Right lobe of liver (tissue), 6 donors: ENCODE measurements at regions not wholly inside any gene's neighbourhood (a gene's known extent, or its start where the extent isn't known, plus 50 kb on each side); places are given as distances from the start of the nearest gene placed in this dataset.

Experiments used
- ATAC-seq, 4 donors: fragments of 200-7000 bp; cut with Tn5 transposase; one replicate each; pipeline ENCODE4 v1.9.1; 2020; ENCODE audit warnings: mild to moderate bottlenecking in 4 of 4, moderate library complexity in 4 of 4
- DNase-seq, 3 donors: peaks; one replicate each; pipeline ENCODE4 v3.0.0-alpha.2; 2020
- H3K27ac ChIP-seq, 3 donors: fragments of 200-600 bp; one replicate each; pipeline ENCODE4 v1.8.0; 2022
- H3K27me3 ChIP-seq, 2 donors: fragments of 200-600 bp; one replicate each; pipeline ENCODE4 v1.8.0; 2022
- H3K36me3 ChIP-seq, 4 donors: fragments of 200-600 bp; sonication (generic) in 1 of 4; one replicate each; pipeline versions ENCODE4 v1.5.1 to v1.8.0; 2017 to 2022; ENCODE audit warnings: control low read depth in 1 of 4
- H3K4me1 ChIP-seq, 4 donors: fragments of 200-600 bp; sonication (generic) in 1 of 4; one replicate each; pipeline versions ENCODE4 v1.5.1 to v1.8.0; 2017 to 2022; ENCODE audit warnings: control low read depth in 1 of 4
- H3K4me3 ChIP-seq, 3 donors: fragments of 200-600 bp; one replicate each; pipeline ENCODE4 v1.8.0; 2022
- H3K9me3 ChIP-seq, 4 donors: fragments of 200-600 bp; sonication (generic) in 1 of 4; one replicate each; pipeline versions ENCODE4 v1.5.1 to v1.8.0; 2017 to 2022; ENCODE audit warnings: control low read depth in 1 of 4
- POLR2A ChIP-seq: fragments of 450-650 bp; IDR thresholded peaks from one replicate; pipeline ENCODE4 v1.6.1; 2017; ENCODE audit warnings: antibody characterized with exemption, mild to moderate bottlenecking
- WGBS: methylation state at CpG from one replicate; pipeline ENCODE4 v1.1.6; 2018; ENCODE audit warnings: low coverage, low lambda C conversion rate; ENCODE audit not compliant: insufficient coverage; ENCODE audit errors: missing lambda C conversion rate; 5-methylcytosine and 5-hydroxymethylcytosine counted together
- intact Hi-C, 2 donors: fragments of 100-400 bp; cut with DNase I; formaldehyde crosslinking; loops; one replicate each; pipeline versions ENCODE4 v1.11.2 to v1.14.1; 2022
- TF ChIP-seq, protein P1 (sequence below), 4 donors: fragments of 200-600 bp in 3 of 4; fragments of 450-650 bp in 1 of 4; IDR thresholded peaks; one replicate each; pipeline versions ENCODE4 v1.5.1 to v1.8.0; 2016 to 2022; ENCODE audit warnings: antibody characterized with exemption in 4 of 4, mild to moderate bottlenecking in 2 of 4
- donor health status: DM: no; HTN: yes; CAD: no.
- donor health status: DM: no; HTN: no; CAD: no.
- donor health status: DM: no; HTN: no; CAD: no.
- donor health status: DM: no; HTN: yes; CAD: no.
- donor health status: DM: no; HTN: yes; CAD: no.

- Histone ChIP-seq H3K36me3 (no peaks in the 10 kb centered on the region), H3K27me3 (peaks cover 6 to 11% of the 10 kb centered on the region in 2 donors), H3K27ac (no peak overlapping the region), H3K9me3 (no peaks in the 10 kb centered on the region), H3K4me3 (no peak overlapping the region), H3K4me1 (no peaks in the 10 kb centered on the region)
- TF ChIP-seq, protein P1, sequence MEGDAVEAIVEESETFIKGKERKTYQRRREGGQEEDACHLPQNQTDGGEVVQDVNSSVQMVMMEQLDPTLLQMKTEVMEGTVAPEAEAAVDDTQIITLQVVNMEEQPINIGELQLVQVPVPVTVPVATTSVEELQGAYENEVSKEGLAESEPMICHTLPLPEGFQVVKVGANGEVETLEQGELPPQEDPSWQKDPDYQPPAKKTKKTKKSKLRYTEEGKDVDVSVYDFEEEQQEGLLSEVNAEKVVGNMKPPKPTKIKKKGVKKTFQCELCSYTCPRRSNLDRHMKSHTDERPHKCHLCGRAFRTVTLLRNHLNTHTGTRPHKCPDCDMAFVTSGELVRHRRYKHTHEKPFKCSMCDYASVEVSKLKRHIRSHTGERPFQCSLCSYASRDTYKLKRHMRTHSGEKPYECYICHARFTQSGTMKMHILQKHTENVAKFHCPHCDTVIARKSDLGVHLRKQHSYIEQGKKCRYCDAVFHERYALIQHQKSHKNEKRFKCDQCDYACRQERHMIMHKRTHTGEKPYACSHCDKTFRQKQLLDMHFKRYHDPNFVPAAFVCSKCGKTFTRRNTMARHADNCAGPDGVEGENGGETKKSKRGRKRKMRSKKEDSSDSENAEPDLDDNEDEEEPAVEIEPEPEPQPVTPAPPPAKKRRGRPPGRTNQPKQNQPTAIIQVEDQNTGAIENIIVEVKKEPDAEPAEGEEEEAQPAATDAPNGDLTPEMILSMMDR (IDR thresholded peaks at IDR 0.05): no peak
- TF ChIP-seq POLR2A: no peak
- ATAC-seq (no peak), DNase-seq (peak in 1 of 3 donors; percentile 31)
- WGBS: 54% methylated on average over 9 of the region's 16 CpGs
- intact Hi-C loops: no loop called here
Measured at GRCh38 chr5:1641041-1641440, 117.3 kb upstream of the LPCAT1 start.

DNA sequence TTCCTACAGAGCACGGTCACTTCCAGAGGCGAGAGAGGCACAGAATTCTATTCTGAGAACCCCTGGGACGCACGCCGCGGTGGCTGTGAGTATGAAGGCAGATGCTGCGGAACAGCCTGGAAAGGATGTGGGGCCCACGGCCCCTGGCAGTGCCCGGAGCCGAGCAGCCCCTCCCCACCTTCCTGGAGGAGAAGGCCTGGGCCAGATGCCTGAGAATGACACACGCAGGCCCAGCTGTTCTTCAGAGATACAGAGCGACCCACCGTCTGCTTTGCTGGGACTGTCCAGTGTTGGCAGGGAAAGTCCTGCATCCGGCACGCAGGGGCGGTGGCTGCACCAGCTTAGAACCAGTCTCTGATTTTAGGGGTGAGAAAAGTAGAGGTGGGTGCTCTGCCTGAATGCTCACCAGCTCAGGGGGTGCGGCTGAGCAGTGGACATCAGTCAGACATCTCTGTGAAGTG, 116.7 kb upstream of the LPCAT1 start:
- Histone ChIP-seq H3K9me3 (no peaks in the 10 kb centered on the region), H3K36me3 (no peaks in the 10 kb centered on the region), H3K4me1 (no peaks in the 10 kb centered on the region), H3K27me3 (peaks cover 6 to 11% of the 10 kb centered on the region in 2 donors), H3K27ac (no peak overlapping the region), H3K4me3 (no peak overlapping the region)
- intact Hi-C loops: no loop called here
- ATAC-seq (no peak), DNase-seq (peak in 1 of 3 donors; percentile 17)
- TF ChIP-seq POLR2A: no peak
- TF ChIP-seq, protein P1 (IDR thresholded peaks at IDR 0.05): no peak
- WGBS: 87% methylated on average over 13 of the region's 17 CpGs

DNA sequence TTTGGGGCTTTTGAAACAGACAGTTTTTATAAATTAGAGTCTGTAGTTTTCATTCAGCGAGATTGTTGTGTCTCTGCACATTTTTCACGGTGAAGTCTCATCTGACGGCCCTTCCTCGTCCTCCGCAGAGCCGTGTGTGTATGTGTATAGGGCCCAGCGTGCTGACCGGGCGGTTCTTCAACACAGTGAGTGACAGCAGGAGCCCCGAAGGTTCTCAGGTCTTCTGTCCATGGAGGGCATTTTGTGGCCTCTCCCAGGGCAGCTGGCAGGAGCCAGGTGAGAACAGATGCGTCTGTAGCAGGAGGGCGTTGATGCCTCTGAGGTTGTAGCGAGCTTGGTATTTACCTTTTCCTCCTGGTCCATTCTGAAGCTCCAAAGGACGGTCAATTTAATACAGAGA, 116.0 kb upstream of the LPCAT1 start:
- TF ChIP-seq, protein P1 (IDR thresholded peaks at IDR 0.05): no peak
- TF ChIP-seq POLR2A: no peak
- 60% methylated on average over 11 of the region's 14 CpGs for WGBS
- no peak overlapping the region for H3K4me3 ChIP-seq
- H3K27me3 ChIP-seq: peaks cover 6 to 11% of the 10 kb centered on the region in 2 donors
- no peak overlapping the region for H3K27ac ChIP-seq
- H3K9me3 ChIP-seq: no peaks in the 10 kb centered on the region
- intact Hi-C loops: no loop called here
- no peaks in the 10 kb centered on the region for H3K4me1 ChIP-seq
- H3K36me3 ChIP-seq: no peaks in the 10 kb centered on the region
- ATAC-seq: no peak
- no peak for DNase-seq

- intact Hi-C loops: no loop called here
- Histone ChIP-seq H3K27me3 (peaks cover 2 to 6% of the 10 kb centered on the region in 2 donors), H3K9me3 (no peaks in the 10 kb centered on the region), H3K4me1 (no peaks in the 10 kb centered on the region), H3K4me3 (no peak overlapping the region), H3K27ac (no peak overlapping the region), H3K36me3 (no peaks in the 10 kb centered on the region)
- WGBS: 57% methylated on average over 5 of the region's 23 CpGs
- DNase-seq (peak in 1 of 3 donors; percentile 13), ATAC-seq (no peak)
- no peak for TF ChIP-seq POLR2A
- TF ChIP-seq, protein P1 (IDR thresholded peaks at IDR 0.05): no peak
Measured at GRCh38 chr5:1638658-1639400, 115.1 kb upstream of the LPCAT1 start.
